Fibroblast of lung (primary cell): ENCODE measurements at regions not wholly inside any gene's neighbourhood (a gene's known extent, or its start where the extent isn't known, plus 50 kb on each side); places are given as distances from the start of the nearest gene placed in this dataset.
A peak's percentile ranks its signal among the peaks of the same experiment; 100 is the strongest.
"Not testable (repeated sequence)": the region's sequence is repeated elsewhere in the genome, so short reads cannot be mapped to it uniquely, and the experiment has no call there.

Source experiments
- DNase-seq, 2 donors: peaks; one replicate each; pipeline versions ENCODE4 v3.0.0 to v3.0.0-alpha.2; 2010; ENCODE audit warnings: low read depth in 2 of 2
- H2AFZ ChIP-seq: 2 replicates; pipeline ENCODE4 v1.5.1; 2012; ENCODE audit warnings: low read length, control low read depth, inconsistent platforms
- H3K27ac ChIP-seq: 2 replicates; pipeline ENCODE4 v1.5.1; 2011; ENCODE audit warnings: low read length, control low read depth; ENCODE audit not compliant: insufficient read depth
- H3K27me3 ChIP-seq: 2 replicates; pipeline ENCODE4 v1.5.1; 2011; ENCODE audit warnings: mild to moderate bottlenecking, low read length; ENCODE audit not compliant: control insufficient read depth, insufficient read depth
- H3K36me3 ChIP-seq: 2 replicates; pipeline ENCODE4 v1.5.1; 2011; ENCODE audit warnings: low read length; ENCODE audit not compliant: control insufficient read depth, insufficient read depth
- H3K4me1 ChIP-seq: 2 replicates; pipeline ENCODE4 v1.5.1; 2011; ENCODE audit warnings: low read length; ENCODE audit not compliant: control insufficient read depth, insufficient read depth; ENCODE audit errors: extremely low read depth
- H3K4me2 ChIP-seq: 2 replicates; pipeline ENCODE4 v1.5.1; 2011; ENCODE audit warnings: low read length, control low read depth; ENCODE audit not compliant: insufficient read depth; ENCODE audit errors: extremely low read depth
- H3K4me3 ChIP-seq, 4 experiments: fragments of 200-600 bp in 1 of 4; sonication (generic) in 1 of 4; replicated peaks in 1 of 4; 2 replicates each; pipeline ENCODE4 v1.5.1; 2011 to 2016; ENCODE audit warnings: low read length in 4 of 4, low read depth in 3 of 4, mild to moderate bottlenecking in 3 of 4, control low read depth in 2 of 4, inconsistent platforms in 1 of 4, mixed read lengths in 1 of 4; ENCODE audit not compliant: insufficient read depth in 1 of 4; ENCODE audit errors: control extremely low read depth in 1 of 4
- H3K79me2 ChIP-seq: 2 replicates; pipeline ENCODE4 v1.5.1; 2012; ENCODE audit warnings: mild to moderate bottlenecking, low read length, inconsistent platforms; ENCODE audit not compliant: control insufficient read depth, insufficient read depth
- H3K9ac ChIP-seq: 2 replicates; pipeline ENCODE4 v1.5.1; 2011; ENCODE audit warnings: mild to moderate bottlenecking, low read length, control low read depth; ENCODE audit not compliant: insufficient read depth
- H3K9me3 ChIP-seq: 2 replicates; pipeline ENCODE4 v1.5.1; 2012; ENCODE audit warnings: low read depth, low read length; ENCODE audit not compliant: control insufficient read depth, insufficient read depth
- H4K20me1 ChIP-seq: 2 replicates; pipeline ENCODE4 v1.5.1; 2011; ENCODE audit warnings: low read length; ENCODE audit not compliant: control insufficient read depth, insufficient read depth; ENCODE audit errors: extremely low read depth
- EZH2 ChIP-seq: IDR thresholded peaks from 2 replicates; pipeline ENCODE4 v1.5.1; 2012; ENCODE audit warnings: low read length, control low read depth, mild to moderate bottlenecking; ENCODE audit errors: missing control alignments
- TF ChIP-seq, protein P1 (sequence below), 2 donors: IDR thresholded peaks in 1 of 2; conservative IDR thresholded peaks in 1 of 2; 1 replicate in 1 of 2; 2 replicates in 1 of 2; pipeline ENCODE4 v1.5.1; 2011 to 2012; ENCODE audit warnings: low read length in 2 of 2, control low read depth in 1 of 2, inconsistent platforms in 1 of 2, low read depth in 1 of 2, mild to moderate bottlenecking in 1 of 2

DNA sequence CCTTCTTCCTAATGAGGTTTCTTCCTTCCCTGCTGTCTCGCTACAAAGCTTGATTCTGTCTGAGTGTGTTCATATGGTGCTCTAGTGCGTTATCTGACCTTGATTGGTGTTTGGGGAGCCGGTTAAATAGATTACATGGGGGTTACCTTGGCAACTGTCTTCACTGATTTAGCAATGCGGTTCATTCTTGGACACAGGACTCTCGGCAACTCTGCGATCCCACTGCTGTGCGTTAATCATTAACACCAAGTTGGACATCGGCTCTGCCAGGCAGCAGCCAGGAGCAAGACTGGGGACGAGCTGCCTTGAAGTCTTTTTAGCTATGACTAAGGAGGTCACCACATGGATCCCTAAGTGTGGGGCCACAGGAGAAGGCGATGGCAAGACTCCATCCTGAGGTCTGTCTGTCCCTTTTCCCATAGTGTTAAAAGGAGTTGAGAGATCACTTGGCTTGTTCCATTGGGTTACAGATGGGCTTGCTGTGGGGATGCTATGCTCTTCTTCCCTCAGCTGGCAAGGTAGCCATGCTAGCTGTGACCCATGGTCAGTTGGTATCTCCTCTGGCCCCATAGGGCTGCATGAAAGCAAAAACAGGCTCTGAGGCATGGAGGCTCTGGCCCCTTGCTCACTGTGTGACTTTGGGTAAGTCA, 93.4 kb upstream of the MAMLD1 start:
- Histone ChIP-seq H3K4me1 (no peaks in the 10 kb centered on the region), H3K27me3 (no peaks in the 10 kb centered on the region), H3K27ac (no peak overlapping the region)

DNA sequence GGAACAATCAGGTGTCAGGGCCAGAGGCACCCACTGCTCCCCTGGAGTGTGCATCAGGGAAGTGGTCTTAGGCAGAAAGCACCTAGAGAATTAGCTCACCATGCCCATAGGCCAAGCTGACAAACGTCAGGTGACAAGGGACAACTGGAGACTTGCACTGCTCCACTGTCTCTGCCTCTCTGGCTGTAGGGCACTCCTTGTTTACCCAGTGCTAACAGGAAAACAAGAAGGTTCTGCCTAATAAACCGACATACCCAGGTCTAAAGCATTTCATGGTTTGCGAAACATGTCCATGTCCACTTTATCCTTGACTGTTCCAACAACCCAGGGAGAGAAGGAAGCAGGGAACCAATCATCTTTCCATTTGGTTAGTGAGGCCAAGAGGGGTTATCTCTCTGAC, 92.5 kb upstream of the MAMLD1 start:
- Histone ChIP-seq H3K27me3 (no peaks in the 10 kb centered on the region), H3K4me2 (no peak overlapping the region), H4K20me1 (no peaks in the 10 kb centered on the region), H3K27ac (no peak overlapping the region), H3K4me3 (no peak overlapping the region), H3K4me1 (no peaks in the 10 kb centered on the region), H2AFZ (no peak overlapping the region), H3K9ac (no peak overlapping the region), H3K36me3 (no peaks in the 10 kb centered on the region), H3K79me2 (no peaks in the 10 kb centered on the region), H3K9me3 (no peaks in the 10 kb centered on the region)
- TF ChIP-seq, protein P1, sequence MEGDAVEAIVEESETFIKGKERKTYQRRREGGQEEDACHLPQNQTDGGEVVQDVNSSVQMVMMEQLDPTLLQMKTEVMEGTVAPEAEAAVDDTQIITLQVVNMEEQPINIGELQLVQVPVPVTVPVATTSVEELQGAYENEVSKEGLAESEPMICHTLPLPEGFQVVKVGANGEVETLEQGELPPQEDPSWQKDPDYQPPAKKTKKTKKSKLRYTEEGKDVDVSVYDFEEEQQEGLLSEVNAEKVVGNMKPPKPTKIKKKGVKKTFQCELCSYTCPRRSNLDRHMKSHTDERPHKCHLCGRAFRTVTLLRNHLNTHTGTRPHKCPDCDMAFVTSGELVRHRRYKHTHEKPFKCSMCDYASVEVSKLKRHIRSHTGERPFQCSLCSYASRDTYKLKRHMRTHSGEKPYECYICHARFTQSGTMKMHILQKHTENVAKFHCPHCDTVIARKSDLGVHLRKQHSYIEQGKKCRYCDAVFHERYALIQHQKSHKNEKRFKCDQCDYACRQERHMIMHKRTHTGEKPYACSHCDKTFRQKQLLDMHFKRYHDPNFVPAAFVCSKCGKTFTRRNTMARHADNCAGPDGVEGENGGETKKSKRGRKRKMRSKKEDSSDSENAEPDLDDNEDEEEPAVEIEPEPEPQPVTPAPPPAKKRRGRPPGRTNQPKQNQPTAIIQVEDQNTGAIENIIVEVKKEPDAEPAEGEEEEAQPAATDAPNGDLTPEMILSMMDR (conservative IDR thresholded peaks at IDR 0.05 in 1 of 2, IDR thresholded peaks at IDR 0.05 in 1 of 2; ENCODE audit: low read depth in 1 of 2, low read length in 2 of 2): no peak
- no peak for TF ChIP-seq EZH2
- DNase-seq: no peak

More for the DNA sequence above, 93.4 kb upstream of the MAMLD1 start:
- no peak overlapping the region for H3K9ac ChIP-seq
- peak in 1 of 2 donors; percentile 25 for DNase-seq
- no peaks in the 10 kb centered on the region for H4K20me1 ChIP-seq
- no peak overlapping the region for H3K4me3 ChIP-seq
- no peak overlapping the region for H3K4me2 ChIP-seq
- H3K79me2 ChIP-seq: no peaks in the 10 kb centered on the region
- no peaks in the 10 kb centered on the region for H3K9me3 ChIP-seq
- H2AFZ ChIP-seq: no peak overlapping the region
- TF ChIP-seq, protein P1 (conservative IDR thresholded peaks at IDR 0.05 in 1 of 2, IDR thresholded peaks at IDR 0.05 in 1 of 2; ENCODE audit: low read depth in 1 of 2, low read length in 2 of 2): no peak
- TF ChIP-seq EZH2: no peak
- H3K36me3 ChIP-seq: no peaks in the 10 kb centered on the region

DNA sequence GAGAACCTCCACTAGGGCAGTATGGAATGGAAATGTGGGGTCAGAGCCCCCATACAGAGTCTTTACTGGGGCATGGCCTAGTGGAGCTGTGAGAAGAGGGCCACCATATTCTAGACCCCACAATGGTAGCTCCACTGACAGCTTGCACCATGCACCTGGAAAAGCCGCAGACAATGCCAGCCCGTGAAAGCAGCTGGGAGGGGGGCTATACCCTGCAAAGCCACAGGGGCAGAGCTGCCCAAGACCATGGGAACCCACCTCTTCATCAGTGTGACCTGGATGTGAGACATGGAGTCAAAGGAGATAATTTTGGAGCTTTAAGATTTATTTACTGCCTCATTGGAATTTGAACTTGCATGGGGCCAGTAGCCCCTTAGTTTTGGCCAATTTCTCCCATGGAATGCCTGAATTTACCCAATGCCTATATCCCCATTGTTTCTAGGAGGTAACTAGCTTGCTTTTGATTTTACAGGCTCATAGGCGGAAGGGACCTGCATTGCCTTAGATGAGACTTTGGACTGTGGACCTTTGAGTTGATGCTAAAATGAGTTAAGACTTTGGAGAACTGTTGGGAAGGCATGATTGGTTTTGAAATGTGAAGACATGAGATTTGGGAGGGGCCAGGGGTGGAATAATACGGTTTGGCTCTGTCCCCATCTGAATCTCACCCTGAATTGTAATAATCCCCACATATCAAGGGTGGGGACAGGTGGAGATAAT, 89.4 kb upstream of the MAMLD1 start:
- H2AFZ ChIP-seq, H3K79me2 ChIP-seq, H3K4me2 ChIP-seq: not testable (repeated sequence)

More for the DNA sequence above, 89.4 kb upstream of the MAMLD1 start:
- not testable (repeated sequence) for DNase-seq, H3K27ac ChIP-seq, H3K4me1 ChIP-seq, H3K9me3 ChIP-seq, H4K20me1 ChIP-seq, H3K36me3 ChIP-seq, H3K9ac ChIP-seq, H3K27me3 ChIP-seq, H3K4me3 ChIP-seq
